IMR-90 (cell line): ENCODE measurements at regions not wholly inside any gene's neighbourhood (a gene's known extent, or its start where the extent isn't known, plus 50 kb on each side); places are given as distances from the start of the nearest gene placed in this dataset.
A peak's percentile ranks its signal among the peaks of the same experiment; 100 is the strongest.

Experiments used
- ATAC-seq: fragments of 200-7000 bp; cut with Tn5 transposase; 2 replicates; pipeline ENCODE4 v1.9.1; 2020; ENCODE audit warnings: low read depth, mild to moderate bottlenecking, moderate library complexity
- BruUV-seq: library from RNA; stranded (reverse); fragments of 400-500 nt; replicated peaks from 2 replicates; lab custom pipeline; 2021; lab: Mats Ljungman, UMichigan
- CTCF ChIA-PET: fragments of 300-600 bp; formaldehyde crosslinking; extraction: SDS; loops from one replicate; lab custom pipeline; 2021; ENCODE audit warnings: antibody characterized with exemption; lab: Yijun Ruan, JAX
- POLR2A ChIA-PET: fragments of 300-600 bp; sonication (Branson Sonifier 250); formaldehyde crosslinking; loops from one replicate; lab custom pipeline; 2022; ENCODE audit warnings: antibody characterized with exemption; ENCODE audit not compliant: unreplicated experiment; lab: Charles Lee
- DNase-seq: peaks from one replicate; pipeline ENCODE4 v3.0.0; 2013
- H2AFZ ChIP-seq: replicated peaks from 2 replicates; pipeline ENCODE3; 2013; ENCODE audit warnings: low read length, mild to moderate bottlenecking; ENCODE audit not compliant: poor library complexity
- H2AK5ac ChIP-seq: 2 replicates; pipeline ENCODE4 v1.6.1; 2013; ENCODE audit warnings: low read depth, low read length, inconsistent platforms
- H2AK9ac ChIP-seq: replicated peaks from 2 replicates; pipeline ENCODE3; 2013; ENCODE audit warnings: mild to moderate bottlenecking, low read depth, low read length, moderate library complexity; ENCODE audit not compliant: poor library complexity
- H2BK120ac ChIP-seq: 2 replicates; pipeline ENCODE4 v1.6.1; 2013; ENCODE audit warnings: low read depth, low read length, inconsistent platforms
- H2BK15ac ChIP-seq: 3 replicates; pipeline ENCODE4 v1.6.1; 2013; ENCODE audit warnings: low read depth, low read length, inconsistent platforms
- H2BK20ac ChIP-seq: 2 replicates; pipeline ENCODE4 v1.6.1; 2013; ENCODE audit warnings: low read depth, mild to moderate bottlenecking, inconsistent platforms, low read length, moderate library complexity
- H2BK5ac ChIP-seq: 2 replicates; pipeline ENCODE4 v1.6.1; 2013; ENCODE audit warnings: mild to moderate bottlenecking, low read depth, low read length, inconsistent platforms; ENCODE audit not compliant: poor library complexity, severe bottlenecking
- H3K14ac ChIP-seq: replicated peaks from 2 replicates; pipeline ENCODE4 v1.6.1; 2013; ENCODE audit warnings: low read depth, low read length, inconsistent platforms
- H3K18ac ChIP-seq: 2 replicates; pipeline ENCODE4 v1.6.1; 2013; ENCODE audit warnings: low read depth, low read length, control low read depth
- H3K23ac ChIP-seq: 2 replicates; pipeline ENCODE4 v1.6.1; 2013; ENCODE audit warnings: low read depth, low read length, inconsistent platforms
- H3K27ac ChIP-seq: 2 replicates; pipeline ENCODE4 v1.5.1; 2013; ENCODE audit warnings: mild to moderate bottlenecking, control low read depth, low read length; ENCODE audit not compliant: insufficient read depth
- H3K27me3 ChIP-seq: 2 replicates; pipeline ENCODE4 v1.6.1; 2013; ENCODE audit warnings: low read length; ENCODE audit not compliant: control insufficient read depth, insufficient read depth
- H3K36me3 ChIP-seq: 2 replicates; pipeline ENCODE4 v1.6.1; 2013; ENCODE audit warnings: low read length, mixed read lengths; ENCODE audit not compliant: control insufficient read depth, insufficient read depth
- H3K4ac ChIP-seq: 2 replicates; pipeline ENCODE4 v1.6.1; 2013; ENCODE audit warnings: low read depth, low read length, inconsistent platforms
- H3K4me1 ChIP-seq: 2 replicates; pipeline ENCODE4 v1.6.1; 2013; ENCODE audit warnings: low read length, mixed read lengths; ENCODE audit not compliant: control insufficient read depth, insufficient read depth
- H3K4me2 ChIP-seq: 2 replicates; pipeline ENCODE4 v1.6.1; 2013; ENCODE audit warnings: low read depth, mild to moderate bottlenecking, control low read depth, low read length, moderate library complexity
- H3K4me3 ChIP-seq: 2 replicates; pipeline ENCODE4 v1.5.1; 2013; ENCODE audit warnings: low read depth, mild to moderate bottlenecking, control low read depth, low read length, moderate library complexity; ENCODE audit not compliant: insufficient read depth
- H3K56ac ChIP-seq: 2 replicates; pipeline ENCODE4 v1.6.1; 2013; ENCODE audit warnings: low read length, inconsistent platforms; ENCODE audit not compliant: insufficient read depth; ENCODE audit errors: extremely low read depth
- H3K79me1 ChIP-seq, 2 experiments: 2 replicates each; pipeline ENCODE4 v1.6.1; 2013; ENCODE audit warnings: low read length in 2 of 2, inconsistent platforms in 1 of 2, low read depth in 1 of 2
- H3K9ac ChIP-seq: 2 replicates; pipeline ENCODE4 v1.6.1; 2013; ENCODE audit warnings: low read depth, low read length, control low read depth
- H3K9me1 ChIP-seq: 2 replicates; pipeline ENCODE4 v1.6.1; 2013; ENCODE audit warnings: low read length, inconsistent platforms; ENCODE audit not compliant: insufficient read depth
- H3K9me3 ChIP-seq: 2 replicates; pipeline ENCODE4 v1.6.1; 2013; ENCODE audit warnings: low read length; ENCODE audit not compliant: control insufficient read depth, insufficient read depth
- H4K20me1 ChIP-seq: 2 replicates; pipeline ENCODE4 v1.6.1; 2013; ENCODE audit warnings: low read length, inconsistent platforms; ENCODE audit not compliant: insufficient read depth
- H4K5ac ChIP-seq: 2 replicates; pipeline ENCODE4 v1.6.1; 2013; ENCODE audit warnings: mild to moderate bottlenecking, low read depth, low read length, control low read depth
- H4K8ac ChIP-seq, 2 experiments: 2 replicates each; pipeline ENCODE4 v1.6.1; 2013; ENCODE audit warnings: low read depth in 2 of 2, low read length in 2 of 2, control low read depth in 1 of 2, inconsistent platforms in 1 of 2
- H4K91ac ChIP-seq: 2 replicates; pipeline ENCODE4 v1.6.1; 2013; ENCODE audit warnings: low read depth, low read length, inconsistent platforms; ENCODE audit not compliant: insufficient read depth
- BHLHE40 ChIP-seq: fragments of 150-350 bp; IDR thresholded peaks from 2 replicates; pipeline ENCODE4 v1.6.1; 2016; ENCODE audit warnings: mild to moderate bottlenecking, low read depth, low read length
- CEBPB ChIP-seq: IDR thresholded peaks from 2 replicates; pipeline ENCODE4 v1.6.1; 2012; ENCODE audit warnings: low read depth, low read length, improper control_type of control experiment
- CHD1 ChIP-seq: IDR thresholded peaks from 2 replicates; pipeline ENCODE4 v1.6.1; 2012; ENCODE audit warnings: low read depth, low read length, improper control_type of control experiment
- CTCF ChIP-seq: conservative IDR thresholded peaks from 2 replicates; pipeline ENCODE4 v1.5.1; 2012; ENCODE audit warnings: mild to moderate bottlenecking, low read depth, low read length, improper control_type of control experiment
- ELK1 ChIP-seq: fragments of 150-350 bp; IDR thresholded peaks from 2 replicates; pipeline ENCODE4 v1.6.1; 2016; ENCODE audit warnings: low read depth, mild to moderate bottlenecking, low read length, moderate library complexity, borderline replicate concordance
- FOS ChIP-seq: fragments of 150-350 bp; IDR thresholded peaks from 2 replicates; pipeline ENCODE4 v1.6.1; 2016; ENCODE audit warnings: low read depth, low read length
- MAFK ChIP-seq: IDR thresholded peaks from 2 replicates; pipeline ENCODE4 v1.6.1; 2012; ENCODE audit warnings: low read depth, low read length, improper control_type of control experiment
- MXI1 ChIP-seq: IDR thresholded peaks from 2 replicates; pipeline ENCODE4 v1.6.1; 2012; ENCODE audit warnings: low read depth, mild to moderate bottlenecking, low read length, moderate library complexity, borderline replicate concordance
- NFE2L2 ChIP-seq: fragments of 150-350 bp; IDR thresholded peaks from 2 replicates; pipeline ENCODE4 v1.6.1; 2016; ENCODE audit warnings: low read depth, mild to moderate bottlenecking, low read length
- POLR2A ChIP-seq: IDR thresholded peaks from 2 replicates; pipeline ENCODE4 v1.6.1; 2012; ENCODE audit warnings: mild to moderate bottlenecking, low read depth, low read length
- RAD21 ChIP-seq: IDR thresholded peaks from 2 replicates; pipeline ENCODE4 v1.6.1; 2012; ENCODE audit warnings: low read length, improper control_type of control experiment
- RFX5 ChIP-seq: IDR thresholded peaks from 2 replicates; pipeline ENCODE4 v1.8.0; 2012; ENCODE audit warnings: low read depth, mild to moderate bottlenecking, low read length, moderate library complexity
- SMC3 ChIP-seq: fragments of 150-350 bp; IDR thresholded peaks from 2 replicates; pipeline ENCODE4 v1.6.1; 2016; ENCODE audit warnings: low read depth, mild to moderate bottlenecking, antibody characterized with exemption, low read length, moderate library complexity
- USF2 ChIP-seq: fragments of 150-350 bp; IDR thresholded peaks from 2 replicates; pipeline ENCODE4 v1.6.1; 2017; ENCODE audit warnings: mild to moderate bottlenecking, antibody characterized with exemption, low read length, low read depth
- WGBS, 2 experiments: methylation state at CpG; one replicate each; pipeline versions ENCODE4 v1.1.5 to v1.1.7; 2013; ENCODE audit warnings: missing lambda C conversion rate in 2 of 2; ENCODE audit not compliant: insufficient read length in 1 of 2; ENCODE audit errors: extremely low coverage in 2 of 2; 5-methylcytosine and 5-hydroxymethylcytosine counted together
- dilution Hi-C: fragments of 300-500 bp; cut with HindIII; formaldehyde crosslinking; loops from one replicate; pipeline ENCODE4 v1.14.3; 2018; ENCODE audit warnings: low sequenced_read_pairs; ENCODE audit not compliant: unreplicated experiment
- in situ Hi-C: fragments of 300-500 bp; cut with MboI; formaldehyde crosslinking; loops from 3 replicates; pipeline ENCODE4 v1.14.3; 2019; ENCODE audit warnings: low sequenced_read_pairs, inconsistent platforms, mixed read lengths
- intact Hi-C: fragments of 100-400 bp; cut with micrococcal nuclease; formaldehyde crosslinking; loops from 2 replicates; pipeline ENCODE4 v1.10.0; 2022

GRCh38 chr2:220837226-220837625 is 734.9 kb downstream of the EPHA4 start:
- Histone ChIP-seq H3K4me2 (peak overlapping the region; percentile 17; the same call in 1 of the 2 replicates), H3K4me3 (no peak overlapping the region), H3K56ac (no peak overlapping the region), H3K9me3 (no peaks in the 10 kb centered on the region), H3K23ac (no peak overlapping the region), H2BK15ac (no peak overlapping the region), H2AFZ (peak overlapping the region; percentile 39), H3K18ac (no peak overlapping the region), H2AK5ac (peak overlapping the region; percentile 63; the same call in 1 of the 2 replicates), H3K4ac (no peak overlapping the region), H3K9me1 (peaks cover 7% of the 10 kb centered on the region; the same call in 1 of the 2 replicates), H4K91ac (peak overlapping the region; percentile 34; the same call in 1 of the 2 replicates), H2BK20ac (peak overlapping the region; percentile 29; the same call in 1 of the 2 replicates), H3K27me3 (no peaks in the 10 kb centered on the region), H3K14ac (no peak overlapping the region), H3K9ac (no peak overlapping the region), H2BK120ac (peak overlapping the region; percentile 58; the same call in 1 of the 2 replicates), H4K5ac (no peak overlapping the region), H3K27ac (no peak overlapping the region), H3K4me1 (peaks cover 6% of the 10 kb centered on the region), H4K20me1 (no peaks in the 10 kb centered on the region), H4K8ac (no peak overlapping the region; a peak in 1 of 4 replicates), H2AK9ac (no peak overlapping the region), H2BK5ac (no peak overlapping the region), H3K79me1 (no peaks in the 10 kb centered on the region), H3K36me3 (no peaks in the 10 kb centered on the region)
- ATAC-seq = peak; percentile 81
- DNase-seq = peak; percentile 41
- intact Hi-C loops (no loop called here), dilution Hi-C loops (no loop called here), in situ Hi-C loops (no loop called here)
- BruUV-seq = no TSS peak
- no CpG with 5 or more reads among the region's 2 CpGs for WGBS, 2 experiments
- POLR2A ChIA-PET = no interaction called here
- CTCF ChIA-PET = no interaction called here
- no peak for TF ChIP-seq CHD1
- TF ChIP-seq MXI1 = no peak
- TF ChIP-seq RAD21 = no peak
- no peak for TF ChIP-seq USF2
- no peak for TF ChIP-seq BHLHE40
- TF ChIP-seq RFX5 = no peak
- TF ChIP-seq CEBPB = no peak
- no peak for TF ChIP-seq MAFK
- no peak for TF ChIP-seq FOS
- no peak for TF ChIP-seq SMC3
- no peak for TF ChIP-seq CTCF
- TF ChIP-seq ELK1 = no peak
- no peak for TF ChIP-seq NFE2L2
- no peak for TF ChIP-seq POLR2A
